T-cell (primary cell): ENCODE measurements at regions not wholly inside any gene's neighbourhood (a gene's known extent, or its start where the extent isn't known, plus 50 kb on each side); places are given as distances from the start of the nearest gene placed in this dataset.
"Not testable (repeated sequence)": the region's sequence is repeated elsewhere in the genome, so short reads cannot be mapped to it uniquely, and the experiment has no call there.

Source experiments
- ATAC-seq, 4 experiments: fragments of 200-7000 bp in 3 of 4; fragments of 150-1000 bp in 1 of 4; cut with Tn5 transposase; replicated peaks in 1 of 4; 1 replicate in 3 of 4; 2 replicates in 1 of 4; pipeline ENCODE4 v1.10.0; 2021; ENCODE audit warnings: moderate library complexity in 3 of 4, mild to moderate bottlenecking in 2 of 4, moderate number of reproducible peaks in 1 of 4
- CTCF ChIA-PET, 2 donors: fragments of 300-600 bp; sonication (Branson Sonifier 250); formaldehyde crosslinking; loops; one replicate each; lab custom pipeline; 2022; ENCODE audit warnings: antibody characterized with exemption in 2 of 2; lab: Charles Lee
- POLR2A ChIA-PET, 2 donors: fragments of 300-600 bp; sonication (Branson Sonifier 250); formaldehyde crosslinking; loops; one replicate each; lab custom pipeline; 2022; ENCODE audit warnings: antibody characterized with exemption in 2 of 2; lab: Charles Lee
- DNase-seq, 35 experiments: peaks; one replicate each; pipeline versions ENCODE4 v3.0.0 to v3.0.0-alpha.2; 2013 to 2023
- H3K27ac ChIP-seq: one replicate; pipeline ENCODE4 v1.5.1; 2013; ENCODE audit warnings: low read length
- H3K27me3 ChIP-seq, 2 experiments: replicated peaks in 1 of 2; 1 replicate in 1 of 2; 2 replicates in 1 of 2; pipeline versions ENCODE4 v1.6.1 to v1.7.0; 2013; ENCODE audit warnings: low read length in 1 of 2, mixed read lengths in 1 of 2; ENCODE audit not compliant: control insufficient read depth in 2 of 2, insufficient read depth in 2 of 2; ENCODE audit errors: extremely low read depth in 1 of 2
- H3K36me3 ChIP-seq, 2 donors: 1 replicate in 1 of 2; 2 replicates in 1 of 2; pipeline versions ENCODE4 v1.6.1 to v1.7.0; 2013; ENCODE audit warnings: low read length in 1 of 2; ENCODE audit not compliant: control insufficient read depth in 2 of 2, insufficient read depth in 1 of 2; ENCODE audit errors: extremely low read depth in 1 of 2
- H3K4me1 ChIP-seq, 2 experiments: 1 replicate in 1 of 2; 2 replicates in 1 of 2; pipeline versions ENCODE4 v1.6.1 to v1.7.0; 2013; ENCODE audit warnings: low read length in 2 of 2, mixed read lengths in 1 of 2; ENCODE audit not compliant: insufficient read depth in 2 of 2, control insufficient read depth in 1 of 2; ENCODE audit errors: extremely low read depth in 1 of 2
- H3K4me3 ChIP-seq, 2 donors: 1 replicate in 1 of 2; 2 replicates in 1 of 2; pipeline versions ENCODE4 v1.5.1 to v1.7.0; 2013; ENCODE audit warnings: mild to moderate bottlenecking in 2 of 2, low read length in 1 of 2, moderate library complexity in 1 of 2; ENCODE audit not compliant: control insufficient read depth in 1 of 2; ENCODE audit errors: extremely low read depth in 1 of 2
- H3K9me3 ChIP-seq: 2 replicates; pipeline ENCODE4 v1.7.0; 2013
- H3K27ac Mint-ChIP-seq, 2 donors: one replicate each; pipeline ENCODE4 v1.8.0; 2020 to 2021; ENCODE audit warnings: mild to moderate bottlenecking in 2 of 2, mixed read lengths in 2 of 2
- H3K27me3 Mint-ChIP-seq, 2 donors: one replicate each; pipeline ENCODE4 v1.8.0; 2021 to 2022; ENCODE audit warnings: mixed read lengths in 2 of 2
- H3K36me3 Mint-ChIP-seq: one replicate; pipeline ENCODE4 v1.8.0; 2021; ENCODE audit warnings: mixed read lengths
- H3K4me1 Mint-ChIP-seq, 3 donors: one replicate each; pipeline ENCODE4 v1.8.0; 2020 to 2022; ENCODE audit warnings: mixed read lengths in 3 of 3, mild to moderate bottlenecking in 1 of 3
- H3K4me3 Mint-ChIP-seq, 3 donors: one replicate each; pipeline ENCODE4 v1.8.0; 2020 to 2022; ENCODE audit warnings: mild to moderate bottlenecking in 3 of 3, mixed read lengths in 3 of 3, moderate library complexity in 3 of 3
- H3K9me3 Mint-ChIP-seq, 3 donors: one replicate each; pipeline ENCODE4 v1.8.0; 2020 to 2022; ENCODE audit warnings: mixed read lengths in 3 of 3
- WGBS: methylation state at CpG from one replicate; pipeline ENCODE4 v1.1.5; 2013; ENCODE audit warnings: missing lambda C conversion rate; ENCODE audit not compliant: insufficient coverage; 5-methylcytosine and 5-hydroxymethylcytosine counted together

GRCh38 chr7:56206420-56206819 lies 90.2 kb upstream of the NUPR2 start:
- ChIA-PET POLR2A (interaction anchor here in 1 of 2 donors (0.7 kb wide), 1 partner anchor 524 kb away, joined by 3 read pairs; no protein-coding TSS in a partner anchor), CTCF (no interaction called here)
- Mint-ChIP-seq H3K27me3 (peaks cover 0 to 5% of the 10 kb centered on the region in 2 donors), H3K4me1 (no peaks in the 10 kb centered on the region), H3K27ac (no peak overlapping the region), H3K4me3 (no peak overlapping the region), H3K9me3 (peaks cover 0 to 4% (median 0%) of the 10 kb centered on the region in 3 donors), H3K36me3 (no peaks in the 10 kb centered on the region)
- H3K27ac ChIP-seq, result no peak overlapping the region
- H3K4me3 ChIP-seq, result no peak overlapping the region
- DNase-seq (no peak), ATAC-seq (no peak)
- WGBS, result no CpG with 5 or more reads among the region's 1 CpG
- H3K4me1 ChIP-seq, result no peaks in the 10 kb centered on the region
- no peaks in the 10 kb centered on the region for H3K9me3 ChIP-seq
- H3K36me3 ChIP-seq, result no peaks in the 10 kb centered on the region
- no peaks in the 10 kb centered on the region for H3K27me3 ChIP-seq

- Mint-ChIP-seq H3K4me3 (no peak overlapping the region), H3K27me3 (no peaks in the 10 kb centered on the region), H3K36me3 (no peaks in the 10 kb centered on the region), H3K27ac (no peak overlapping the region), H3K9me3 (peaks cover 8 to 16% (median 13%) of the 10 kb centered on the region in 3 donors), H3K4me1 (no peaks in the 10 kb centered on the region)
- H3K4me1 ChIP-seq, result no peaks in the 10 kb centered on the region
- H3K9me3 ChIP-seq, result no peaks in the 10 kb centered on the region
- no peaks in the 10 kb centered on the region for H3K36me3 ChIP-seq
- no peaks in the 10 kb centered on the region for H3K27me3 ChIP-seq
- POLR2A ChIA-PET, result no interaction called here
- WGBS, result no CpG with 5 or more reads among the region's 4 CpGs
- H3K27ac ChIP-seq, result no peak overlapping the region
- ATAC-seq, result no peak
- CTCF ChIA-PET, result no interaction called here
- no peak overlapping the region for H3K4me3 ChIP-seq
- no peak for DNase-seq
Observed at GRCh38 chr7:56199639-56200038, 83.4 kb upstream of the NUPR2 start.

GRCh38 chr7:56196195-56196594 lies 80.0 kb upstream of the NUPR2 start:
- H3K36me3 Mint-ChIP-seq, DNase-seq, H3K4me3 ChIP-seq, ATAC-seq, CTCF ChIA-PET, POLR2A ChIA-PET, H3K27ac Mint-ChIP-seq, H3K27me3 ChIP-seq, H3K36me3 ChIP-seq, H3K4me1 Mint-ChIP-seq, H3K4me1 ChIP-seq, H3K4me3 Mint-ChIP-seq, H3K27ac ChIP-seq, H3K9me3 ChIP-seq, H3K27me3 Mint-ChIP-seq: not testable (repeated sequence)
- H3K9me3 Mint-ChIP-seq, result peaks cover 8 to 13% (median 13%) of the 10 kb centered on the region in 3 donors
- WGBS, result 84% methylated on average over 8 of the region's 8 CpGs

GRCh38 chr7:56188823-56189346 lies 72.7 kb upstream of the NUPR2 start:
- Histone ChIP-seq H3K36me3 (no peaks in the 10 kb centered on the region), H3K27me3 (peaks cover 0 to 11% of the 10 kb centered on the region in 2 experiments), H3K9me3 (no peaks in the 10 kb centered on the region), H3K4me3 (no peak overlapping the region), H3K27ac (no peak overlapping the region), H3K4me1 (no peaks in the 10 kb centered on the region)
- no CpG with 5 or more reads among the region's 1 CpG for WGBS
- H3K27me3 Mint-ChIP-seq, result peaks cover 10 to 14% of the 10 kb centered on the region in 2 donors
- DNase-seq, result no peak
- ChIA-PET POLR2A (no interaction called here), CTCF (no interaction called here)
- H3K4me3 Mint-ChIP-seq, result no peak overlapping the region
- H3K4me1 Mint-ChIP-seq, result no peaks in the 10 kb centered on the region
- H3K36me3 Mint-ChIP-seq, result no peaks in the 10 kb centered on the region
- ATAC-seq, result no peak
- no peaks in the 10 kb centered on the region for H3K9me3 Mint-ChIP-seq
- H3K27ac Mint-ChIP-seq, result no peak overlapping the region

- Histone ChIP-seq H3K4me1 (no peaks in the 10 kb centered on the region), H3K27me3 (peaks cover 0 to 11% of the 10 kb centered on the region in 2 experiments), H3K36me3 (no peaks in the 10 kb centered on the region), H3K27ac (no peak overlapping the region), H3K4me3 (no peak overlapping the region), H3K9me3 (no peaks in the 10 kb centered on the region)
- no peak for DNase-seq
- Mint-ChIP-seq H3K4me1 (no peaks in the 10 kb centered on the region), H3K9me3 (no peaks in the 10 kb centered on the region), H3K27me3 (peaks cover 10 to 14% of the 10 kb centered on the region in 2 donors), H3K4me3 (no peak overlapping the region), H3K27ac (no peak overlapping the region), H3K36me3 (no peaks in the 10 kb centered on the region)
- POLR2A ChIA-PET, result no interaction called here
- ATAC-seq, result no peak
- whole genome bisulfite sequencing, result no CpG with 5 or more reads among the region's 1 CpG
- CTCF ChIA-PET, result no interaction called here
Observed at GRCh38 chr7:56188376-56188775, 72.2 kb upstream of the NUPR2 start.

- H3K4me3 Mint-ChIP-seq, result no peak overlapping the region
- no peak for ATAC-seq
- no peaks in the 10 kb centered on the region for H3K36me3 Mint-ChIP-seq
- H3K27me3 Mint-ChIP-seq, result peaks cover 4 to 8% of the 10 kb centered on the region in 2 donors
- no CpG with 5 or more reads among the region's 2 CpGs for whole genome bisulfite sequencing
- H3K27ac ChIP-seq, result no peak overlapping the region
- ChIA-PET POLR2A (no interaction called here), CTCF (no interaction called here)
- no peak overlapping the region for H3K27ac Mint-ChIP-seq
- peaks cover 0 to 5% of the 10 kb centered on the region in 2 experiments for H3K27me3 ChIP-seq
- no peak for DNase-seq
- H3K9me3 Mint-ChIP-seq, result peaks cover 0 to 5% (median 0%) of the 10 kb centered on the region in 3 donors
- no peaks in the 10 kb centered on the region for H3K4me1 ChIP-seq
- no peak overlapping the region for H3K4me3 ChIP-seq
- H3K4me1 Mint-ChIP-seq, result no peaks in the 10 kb centered on the region
- H3K9me3 ChIP-seq, result no peaks in the 10 kb centered on the region
- no peaks in the 10 kb centered on the region for H3K36me3 ChIP-seq
Observed at GRCh38 chr7:56181010-56181409, 64.8 kb upstream of the NUPR2 start.
